IMR-90 (cell line): ENCODE measurements at regions not wholly inside any gene's neighbourhood (a gene's known extent, or its start where the extent isn't known, plus 50 kb on each side); places are given as distances from the start of the nearest gene placed in this dataset.

Experiments used
- CTCF ChIP-seq: conservative IDR thresholded peaks from 2 replicates; pipeline ENCODE4 v1.5.1; 2012; ENCODE audit warnings: mild to moderate bottlenecking, low read depth, low read length, improper control_type of control experiment
- POLR2A ChIP-seq: IDR thresholded peaks from 2 replicates; pipeline ENCODE4 v1.6.1; 2012; ENCODE audit warnings: mild to moderate bottlenecking, low read depth, low read length
- RCOR1 ChIP-seq: IDR thresholded peaks from 2 replicates; pipeline ENCODE4 v1.6.1; 2012; ENCODE audit warnings: mild to moderate bottlenecking, low read length, improper control_type of control experiment; ENCODE audit not compliant: insufficient replicate concordance

DNA sequence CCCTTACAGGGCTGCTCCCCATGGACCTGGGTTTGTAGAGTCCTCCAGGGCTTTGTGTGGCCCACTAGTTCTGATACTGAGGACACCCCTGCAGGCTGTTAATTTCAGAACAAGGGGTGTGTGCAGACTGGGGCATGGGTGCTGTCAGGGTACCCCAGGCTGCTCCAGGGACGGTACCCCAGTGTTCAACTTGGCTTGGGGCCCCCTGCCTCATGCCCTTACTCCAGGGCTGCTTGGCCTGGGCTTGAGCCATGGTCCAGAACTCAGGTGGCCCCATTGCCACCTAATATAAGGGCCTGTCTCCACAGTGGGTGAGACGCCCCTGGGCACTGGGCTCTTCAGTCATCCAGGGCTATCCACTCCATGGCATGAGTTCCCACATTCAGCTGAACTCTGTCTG is 1417.6 kb downstream of the UQCRFS1 start:
- TF ChIP-seq CTCF (no peak), POLR2A (no peak), RCOR1 (no peak)
